Activated naive CD8-positive, alpha-beta T cell treated with anti-CD3 and anti-CD28 coated beads for 36 hours (primary cell): ENCODE measurements at regions not wholly inside any gene's neighbourhood (a gene's known extent, or its start where the extent isn't known, plus 50 kb on each side); places are given as distances from the start of the nearest gene placed in this dataset.
"Not testable (repeated sequence)": the region's sequence is repeated elsewhere in the genome, so short reads cannot be mapped to it uniquely, and the experiment has no call there.

ENCODE experiments used
- DNase-seq: peaks from one replicate; pipeline ENCODE4 v3.0.0; 2021
- H3K27ac Mint-ChIP-seq: one replicate; pipeline ENCODE4 v1.8.0; 2022; ENCODE audit warnings: mild to moderate bottlenecking, moderate library complexity, mixed read lengths
- H3K27me3 Mint-ChIP-seq: one replicate; pipeline ENCODE4 v1.8.0; 2022; ENCODE audit warnings: mild to moderate bottlenecking, mixed read lengths
- H3K36me3 Mint-ChIP-seq: one replicate; pipeline ENCODE4 v1.8.0; 2021; ENCODE audit warnings: mild to moderate bottlenecking, mixed read lengths
- H3K4me1 Mint-ChIP-seq: one replicate; pipeline ENCODE4 v1.8.0; 2021; ENCODE audit warnings: mixed read lengths
- H3K4me3 Mint-ChIP-seq: one replicate; pipeline ENCODE4 v1.8.0; 2022; ENCODE audit warnings: mild to moderate bottlenecking, moderate library complexity, mixed read lengths
- H3K9me3 Mint-ChIP-seq: one replicate; pipeline ENCODE4 v1.8.0; 2022; ENCODE audit warnings: mixed read lengths

- Mint-ChIP-seq H3K4me3 (no peak overlapping the region), H3K4me1 (no peaks in the 10 kb centered on the region), H3K9me3 (no peaks in the 10 kb centered on the region), H3K27me3 (no peaks in the 10 kb centered on the region), H3K27ac (no peak overlapping the region), H3K36me3 (no peaks in the 10 kb centered on the region)
- DNase-seq: no peak
Measured at GRCh38 chr5:124963236-124963919, 216.9 kb upstream of the ZNF608 start.

- H3K4me3 Mint-ChIP-seq, H3K27ac Mint-ChIP-seq, H3K36me3 Mint-ChIP-seq, DNase-seq, H3K9me3 Mint-ChIP-seq, H3K4me1 Mint-ChIP-seq, H3K27me3 Mint-ChIP-seq: not testable (repeated sequence)
Measured at GRCh38 chr5:124966741-124967140, 220.3 kb upstream of the ZNF608 start.

- H3K9me3 Mint-ChIP-seq, H3K27me3 Mint-ChIP-seq, H3K36me3 Mint-ChIP-seq, H3K27ac Mint-ChIP-seq, H3K4me1 Mint-ChIP-seq, H3K4me3 Mint-ChIP-seq, DNase-seq: not testable (repeated sequence)
Measured at GRCh38 chr5:124970381-124970780, 223.9 kb upstream of the ZNF608 start.

GRCh38 chr5:124972703-124973102, 226.3 kb upstream of the ZNF608 start:
- Mint-ChIP-seq H3K4me1 (no peaks in the 10 kb centered on the region), H3K4me3 (no peak overlapping the region), H3K27ac (no peak overlapping the region), H3K36me3 (no peaks in the 10 kb centered on the region), H3K9me3 (no peaks in the 10 kb centered on the region), H3K27me3 (no peaks in the 10 kb centered on the region)
- DNase-seq: no peak

DNA sequence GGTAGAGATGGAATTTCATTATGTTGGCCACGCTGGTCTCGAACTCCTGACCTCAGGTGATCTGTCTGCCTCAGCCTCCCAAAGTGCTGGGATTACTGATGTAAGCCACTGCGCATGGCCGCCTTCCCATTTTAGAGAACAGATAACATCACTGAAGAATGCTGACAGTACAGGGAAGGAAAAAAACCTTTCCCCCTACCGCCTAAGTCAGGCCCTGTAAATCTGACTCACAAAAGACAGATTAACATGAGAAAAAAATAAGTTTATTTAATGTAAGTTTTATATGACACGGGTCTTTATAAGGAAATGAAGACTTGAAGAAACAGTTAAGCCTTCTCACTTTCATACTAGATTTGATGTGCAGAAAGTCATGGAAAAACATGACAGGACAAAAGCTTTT, 227.2 kb upstream of the ZNF608 start:
- no peak for DNase-seq
- Mint-ChIP-seq H3K27ac (no peak overlapping the region), H3K9me3 (no peaks in the 10 kb centered on the region), H3K4me1 (no peaks in the 10 kb centered on the region), H3K4me3 (no peak overlapping the region), H3K27me3 (no peaks in the 10 kb centered on the region), H3K36me3 (no peaks in the 10 kb centered on the region)

GRCh38 chr5:124976086-124976485, 229.6 kb upstream of the ZNF608 start:
- H3K27ac Mint-ChIP-seq: no peak overlapping the region
- no peaks in the 10 kb centered on the region for H3K36me3 Mint-ChIP-seq
- no peak overlapping the region for H3K4me3 Mint-ChIP-seq
- no peak for DNase-seq
- no peaks in the 10 kb centered on the region for H3K9me3 Mint-ChIP-seq
- H3K27me3 Mint-ChIP-seq: no peaks in the 10 kb centered on the region
- H3K4me1 Mint-ChIP-seq: no peaks in the 10 kb centered on the region

DNA sequence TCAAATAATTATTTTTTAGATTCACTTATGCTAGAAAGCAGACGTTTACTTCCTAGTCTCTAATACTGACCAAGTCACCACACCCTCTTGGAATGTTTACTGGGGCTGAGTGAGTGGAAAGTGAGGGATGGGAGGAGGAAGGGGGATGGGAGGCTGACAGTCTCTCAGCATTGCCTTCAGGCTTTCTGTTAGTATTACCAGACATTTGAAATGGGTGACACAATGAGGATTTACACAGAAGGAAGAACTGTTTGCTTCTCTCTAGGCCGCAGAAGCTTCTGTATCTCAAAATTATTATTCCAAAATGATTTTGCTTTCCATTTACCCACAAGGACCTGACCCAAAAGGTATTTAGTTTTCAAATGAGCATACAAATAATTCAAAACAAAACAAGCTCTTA, 232.8 kb upstream of the ZNF608 start:
- H3K4me1 Mint-ChIP-seq: no peaks in the 10 kb centered on the region
- H3K9me3 Mint-ChIP-seq: peaks cover 2% of the 10 kb centered on the region
- no peaks in the 10 kb centered on the region for H3K36me3 Mint-ChIP-seq
- H3K27ac Mint-ChIP-seq: no peak overlapping the region
- no peaks in the 10 kb centered on the region for H3K27me3 Mint-ChIP-seq
- H3K4me3 Mint-ChIP-seq: no peak overlapping the region
- no peak for DNase-seq

DNA sequence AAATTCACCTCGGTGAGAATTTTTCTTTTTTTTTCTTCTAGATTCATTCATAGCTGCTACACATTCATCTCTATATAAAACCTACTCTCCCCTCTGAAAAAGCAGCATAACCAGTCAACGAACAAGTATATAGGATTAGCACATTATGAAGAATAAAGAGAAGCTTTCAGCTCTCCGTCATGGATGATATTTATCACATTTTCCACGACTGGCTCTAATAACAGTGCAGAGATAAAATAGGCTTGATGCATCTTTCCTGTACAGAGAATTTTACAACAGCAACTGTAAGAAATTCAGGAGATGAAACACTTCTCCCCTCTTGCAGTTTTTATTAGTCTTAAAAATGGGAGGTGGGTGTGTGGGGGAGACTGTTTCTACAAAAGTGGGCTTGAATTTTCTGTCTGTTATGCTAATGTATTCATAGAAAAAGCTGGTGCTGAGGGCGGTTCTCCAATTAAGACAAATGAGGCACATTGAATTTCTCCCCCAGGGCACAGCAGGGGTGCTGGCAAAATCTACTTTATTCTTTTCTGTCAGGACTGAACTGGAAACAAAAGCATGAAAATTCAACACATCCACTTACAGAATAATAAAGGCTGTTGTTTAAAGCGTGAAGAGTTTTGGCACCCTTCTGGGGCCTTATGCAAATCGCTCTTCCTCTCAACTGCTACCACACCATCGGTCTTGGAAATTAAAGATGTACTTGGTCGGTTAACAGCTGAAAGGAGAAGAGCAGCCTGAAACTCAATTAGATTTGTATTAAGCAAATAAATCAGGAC, 233.9 kb upstream of the ZNF608 start:
- no peaks in the 10 kb centered on the region for H3K27me3 Mint-ChIP-seq
- no peaks in the 10 kb centered on the region for H3K36me3 Mint-ChIP-seq
- H3K4me1 Mint-ChIP-seq: no peaks in the 10 kb centered on the region
- H3K9me3 Mint-ChIP-seq: peaks cover 2% of the 10 kb centered on the region
- H3K27ac Mint-ChIP-seq: no peak overlapping the region
- DNase-seq: no peak
- H3K4me3 Mint-ChIP-seq: no peak overlapping the region

DNA sequence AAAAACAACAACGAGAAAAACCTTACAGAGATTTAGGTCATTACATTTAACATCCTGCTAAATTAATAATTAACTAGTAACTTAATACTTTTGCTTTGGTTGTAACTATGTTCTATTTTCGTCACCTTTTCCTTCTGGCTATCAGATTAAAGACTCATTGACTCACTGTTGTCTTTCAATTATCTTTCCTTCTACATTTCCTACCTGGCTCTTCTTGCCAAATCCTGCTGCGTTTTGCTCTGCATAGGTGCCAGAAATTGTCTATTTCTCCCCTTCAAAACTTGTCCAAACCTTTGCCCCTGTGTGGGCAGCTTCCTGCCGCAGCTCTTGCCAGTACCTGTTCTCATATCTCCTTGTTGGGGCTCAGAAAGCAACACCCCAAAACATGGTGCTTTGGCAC, 235.5 kb upstream of the ZNF608 start:
- DNase-seq: no peak
- no peak overlapping the region for H3K27ac Mint-ChIP-seq
- peaks cover 6% of the 10 kb centered on the region for H3K9me3 Mint-ChIP-seq
- H3K27me3 Mint-ChIP-seq: no peaks in the 10 kb centered on the region
- H3K36me3 Mint-ChIP-seq: no peaks in the 10 kb centered on the region
- H3K4me3 Mint-ChIP-seq: no peak overlapping the region
- H3K4me1 Mint-ChIP-seq: no peaks in the 10 kb centered on the region

DNA sequence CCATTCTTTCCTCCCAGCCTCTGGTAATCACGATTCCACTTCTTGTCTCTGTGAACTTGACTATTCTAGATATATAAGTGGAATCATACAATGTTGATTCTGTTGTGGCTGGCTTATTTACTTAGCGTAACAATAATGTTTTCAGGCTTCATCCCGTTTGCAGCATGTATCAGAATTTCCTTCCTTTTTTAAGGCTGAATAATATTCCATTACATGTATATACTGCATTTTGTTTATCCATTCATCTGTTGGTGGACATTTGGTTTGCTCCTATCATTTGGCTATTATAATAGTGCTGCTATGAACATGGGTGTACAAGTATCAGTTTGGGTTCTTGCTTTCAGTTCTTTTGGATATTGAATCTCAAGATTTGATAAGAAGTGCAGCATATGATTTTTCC, 239.7 kb upstream of the ZNF608 start:
- Mint-ChIP-seq H3K36me3 (no peaks in the 10 kb centered on the region), H3K27ac (no peak overlapping the region), H3K4me3 (no peak overlapping the region), H3K9me3 (peaks cover 11% of the 10 kb centered on the region), H3K4me1 (no peaks in the 10 kb centered on the region), H3K27me3 (no peaks in the 10 kb centered on the region)
- no peak for DNase-seq

DNA sequence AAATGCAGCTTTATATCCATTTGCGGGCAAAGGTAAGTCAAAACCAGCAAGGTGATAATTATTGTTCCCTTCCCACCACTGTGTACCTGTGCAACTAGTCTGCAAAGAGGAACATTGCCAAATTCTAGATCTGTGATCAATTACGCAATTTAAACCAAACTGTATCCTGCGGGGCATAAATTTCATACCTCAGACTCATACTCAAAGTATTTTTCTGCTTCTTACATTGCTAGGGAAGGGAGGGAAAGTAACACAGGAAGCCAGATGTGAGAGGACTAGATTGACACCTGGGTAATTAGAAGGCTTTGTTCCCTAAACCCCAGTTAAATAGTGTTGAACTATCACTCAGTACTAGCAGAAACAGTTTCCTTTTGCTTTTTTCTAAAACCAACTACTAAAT, 240.2 kb upstream of the ZNF608 start:
- H3K4me3 Mint-ChIP-seq: no peak overlapping the region
- H3K27ac Mint-ChIP-seq: no peak overlapping the region
- no peaks in the 10 kb centered on the region for H3K36me3 Mint-ChIP-seq

DNA sequence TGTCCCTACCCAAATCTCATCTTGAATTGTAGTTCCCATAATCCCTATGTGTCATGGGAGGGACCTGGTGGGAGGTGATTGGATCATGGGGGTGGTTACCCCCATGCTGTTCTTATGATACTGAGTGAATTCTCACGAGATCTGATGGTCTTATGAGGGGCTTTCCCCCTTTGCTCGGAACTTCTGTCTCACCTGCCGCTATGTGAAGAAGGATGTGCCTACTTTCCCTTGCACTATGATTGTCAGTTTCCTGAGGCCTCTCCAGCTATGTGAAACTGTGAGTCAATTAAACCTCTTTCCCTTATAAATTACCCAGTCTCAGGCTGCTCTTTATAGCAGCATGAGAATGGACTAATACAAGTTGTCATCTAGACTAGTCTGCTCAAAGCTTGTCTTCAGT, 241.3 kb upstream of the ZNF608 start:
- not testable (repeated sequence) for H3K36me3 Mint-ChIP-seq, H3K4me3 Mint-ChIP-seq, H3K27me3 Mint-ChIP-seq, H3K27ac Mint-ChIP-seq, H3K4me1 Mint-ChIP-seq, DNase-seq
- H3K9me3 Mint-ChIP-seq: peaks cover 11% of the 10 kb centered on the region

More for the DNA sequence above, 240.2 kb upstream of the ZNF608 start:
- Mint-ChIP-seq H3K27me3 (no peaks in the 10 kb centered on the region), H3K9me3 (peaks cover 11% of the 10 kb centered on the region), H3K4me1 (no peaks in the 10 kb centered on the region)
- DNase-seq: no peak

GRCh38 chr5:124990723-124991122, 244.3 kb upstream of the ZNF608 start:
- no peaks in the 10 kb centered on the region for H3K36me3 Mint-ChIP-seq
- no peak for DNase-seq
- no peak overlapping the region for H3K27ac Mint-ChIP-seq
- H3K9me3 Mint-ChIP-seq: peaks cover 9% of the 10 kb centered on the region
- H3K4me3 Mint-ChIP-seq: no peak overlapping the region
- H3K4me1 Mint-ChIP-seq: no peaks in the 10 kb centered on the region
- H3K27me3 Mint-ChIP-seq: no peaks in the 10 kb centered on the region

GRCh38 chr5:124995421-124995820, 249.0 kb upstream of the ZNF608 start:
- H3K9me3 Mint-ChIP-seq: no peaks in the 10 kb centered on the region
- no peak overlapping the region for H3K4me3 Mint-ChIP-seq
- no peak overlapping the region for H3K27ac Mint-ChIP-seq
- H3K4me1 Mint-ChIP-seq: no peaks in the 10 kb centered on the region
- no peaks in the 10 kb centered on the region for H3K36me3 Mint-ChIP-seq
- no peak for DNase-seq
- H3K27me3 Mint-ChIP-seq: no peaks in the 10 kb centered on the region

DNA sequence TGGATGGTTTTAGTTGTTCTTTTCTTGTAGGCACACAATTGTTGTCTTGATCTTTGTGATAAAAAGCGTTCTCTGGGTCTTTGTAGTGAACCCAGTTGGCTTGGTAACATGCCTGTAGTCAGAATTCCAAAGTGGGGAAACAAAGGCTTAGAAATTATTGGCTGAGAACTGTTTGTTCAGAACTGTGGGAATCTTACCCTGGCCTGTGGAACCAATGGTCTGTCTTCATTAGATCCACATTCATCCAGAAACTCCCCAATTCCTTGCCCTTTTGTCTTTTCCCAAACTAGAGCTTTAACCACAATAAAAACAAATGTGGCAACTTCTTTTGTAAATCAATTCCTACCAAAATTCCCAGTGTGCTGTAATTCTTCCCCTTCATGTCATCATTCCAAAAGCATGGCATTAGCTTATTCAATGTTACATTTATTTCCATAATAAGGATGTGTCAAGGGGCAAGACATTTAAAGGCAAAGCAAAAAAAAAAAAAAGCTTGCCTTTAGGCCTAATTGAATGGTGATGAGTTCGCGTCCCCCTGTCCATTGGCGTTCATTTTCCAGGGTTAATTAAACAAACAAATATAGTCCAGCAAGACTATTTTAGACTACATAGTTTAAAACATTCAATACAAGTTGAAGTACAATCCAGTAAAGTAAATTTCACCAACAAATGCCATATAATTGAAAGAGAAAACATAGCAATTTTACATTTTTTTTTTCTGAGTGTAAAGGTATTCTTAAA, 249.8 kb upstream of the ZNF608 start:
- no peak for DNase-seq
- Mint-ChIP-seq H3K36me3 (no peaks in the 10 kb centered on the region), H3K27me3 (no peaks in the 10 kb centered on the region), H3K27ac (no peak overlapping the region), H3K9me3 (no peaks in the 10 kb centered on the region), H3K4me3 (no peak overlapping the region), H3K4me1 (no peaks in the 10 kb centered on the region)

GRCh38 chr5:124996764-124997077, 250.3 kb upstream of the ZNF608 start:
- Mint-ChIP-seq H3K27ac (no peak overlapping the region), H3K4me1 (no peaks in the 10 kb centered on the region), H3K27me3 (no peaks in the 10 kb centered on the region), H3K36me3 (no peaks in the 10 kb centered on the region), H3K9me3 (no peaks in the 10 kb centered on the region), H3K4me3 (no peak overlapping the region)
- DNase-seq: no peak
